Left hindlimb (tissue), 1 donor: ENCODE measurements at regions not wholly inside any gene's neighbourhood (a gene's known extent, or its start where the extent isn't known, plus 50 kb on each side); places are given as distances from the start of the nearest gene placed in this dataset.

Experiments
- DNase-seq: peaks from one replicate; pipeline ENCODE4 v3.0.0-alpha.2; 2018

DNA sequence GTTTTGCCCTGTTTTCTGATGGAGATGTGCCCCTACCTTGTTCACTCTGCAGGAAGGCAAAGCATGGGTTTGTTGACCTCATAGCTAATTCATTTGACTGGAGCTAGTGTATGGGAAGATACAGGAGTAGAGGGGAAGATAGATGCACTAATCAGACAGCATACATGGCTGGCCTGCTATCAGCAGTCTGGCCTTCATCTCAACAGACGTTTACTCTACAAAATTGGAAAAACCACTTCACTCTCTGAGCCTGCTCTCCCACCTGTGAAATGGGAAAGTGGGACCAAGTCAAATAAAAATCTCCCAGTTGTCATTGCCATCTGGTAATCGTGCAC is 235.2 kb upstream of the RAB4A start:
- no peak for DNase-seq

DNA sequence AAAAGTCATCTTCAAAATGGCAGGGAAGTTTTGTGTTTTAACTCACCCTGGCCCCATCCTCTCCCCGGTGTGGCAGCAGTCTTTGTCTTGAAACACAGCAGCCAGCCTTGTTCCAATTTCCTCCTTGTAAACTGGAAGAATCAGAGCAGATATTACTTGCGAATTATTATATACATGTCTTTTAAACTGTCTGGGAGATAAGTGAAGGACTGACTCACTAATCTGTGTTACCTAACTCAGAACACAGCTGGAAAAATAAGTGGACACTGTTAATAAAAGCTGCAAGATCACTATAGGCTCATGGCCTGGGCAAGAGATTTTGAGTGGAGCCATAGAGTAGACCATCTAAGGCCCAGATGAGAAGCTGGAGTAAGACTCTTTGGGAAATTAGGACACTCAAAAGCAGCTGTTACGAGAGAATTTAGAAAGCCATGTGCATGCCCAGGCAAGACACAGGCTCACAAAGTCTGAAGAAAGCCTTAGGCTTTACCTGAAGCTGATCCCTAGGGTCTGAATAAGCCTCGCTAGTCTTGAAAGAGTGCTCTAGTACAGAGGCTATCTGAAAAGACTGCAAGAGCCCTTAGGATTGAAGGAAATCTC is 233.0 kb upstream of the RAB4A start:
- DNase-seq: no peak

- DNase-seq: no peak
Measured at GRCh38 chr1:229040630-229041358, 230.1 kb upstream of the RAB4A start.

DNA sequence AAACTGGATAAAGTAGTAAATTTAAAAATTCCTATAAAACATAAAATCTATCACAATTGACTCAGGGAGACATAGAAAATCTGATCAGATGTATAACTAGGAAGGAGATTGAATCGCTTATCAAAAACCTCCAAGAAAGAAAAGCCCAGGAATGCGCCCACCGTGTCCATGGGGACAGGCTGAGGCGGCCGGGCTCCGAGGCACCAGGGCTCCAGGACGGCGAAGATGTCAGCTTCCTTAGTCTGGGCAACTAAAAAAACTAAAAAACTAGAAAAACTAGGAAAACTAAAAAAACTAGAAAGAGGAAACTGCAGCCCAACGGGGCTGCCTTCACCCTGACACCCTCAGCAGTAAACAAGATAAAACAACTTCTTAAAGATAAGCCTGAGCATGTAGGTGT is 229.0 kb upstream of the RAB4A start:
- no peak for DNase-seq

DNA sequence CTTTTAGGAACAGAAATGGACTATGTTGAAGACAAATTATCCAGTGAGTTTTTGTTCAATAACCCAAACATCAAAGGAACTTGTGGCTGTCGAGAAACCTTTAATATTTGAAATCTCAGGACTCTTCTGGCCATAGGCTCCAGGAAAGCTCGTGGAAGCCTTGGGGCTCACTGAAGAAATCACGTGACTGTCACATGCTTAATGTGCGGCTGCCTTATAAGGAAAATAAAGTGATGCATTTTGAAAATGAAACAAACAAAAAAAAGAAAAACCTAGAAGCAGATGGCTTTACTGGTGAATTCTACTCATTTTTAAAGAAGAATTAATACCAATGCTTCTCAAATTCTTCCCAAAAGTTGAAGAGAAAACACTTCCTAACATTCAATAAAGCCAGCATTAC is 228.4 kb upstream of the RAB4A start:
- DNase-seq: no peak

DNA sequence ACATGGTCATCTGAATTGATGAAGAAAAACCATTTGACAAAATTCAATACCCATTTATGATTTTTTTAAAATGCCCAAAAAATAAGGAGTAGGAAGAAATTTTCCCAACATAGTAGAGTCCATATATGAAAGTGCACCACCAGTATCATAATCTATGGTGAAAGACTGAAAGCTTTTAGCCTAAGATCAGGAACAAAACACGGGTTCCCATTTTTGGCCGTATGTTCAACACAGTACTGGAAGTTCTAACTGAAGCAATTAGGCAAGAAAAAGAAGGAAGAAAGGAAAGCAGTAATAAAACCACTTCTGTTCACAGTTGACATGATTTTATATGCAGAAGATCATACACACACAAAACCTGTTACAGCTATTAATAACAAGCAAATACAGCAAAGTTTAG is 227.8 kb upstream of the RAB4A start:
- no peak for DNase-seq

DNA sequence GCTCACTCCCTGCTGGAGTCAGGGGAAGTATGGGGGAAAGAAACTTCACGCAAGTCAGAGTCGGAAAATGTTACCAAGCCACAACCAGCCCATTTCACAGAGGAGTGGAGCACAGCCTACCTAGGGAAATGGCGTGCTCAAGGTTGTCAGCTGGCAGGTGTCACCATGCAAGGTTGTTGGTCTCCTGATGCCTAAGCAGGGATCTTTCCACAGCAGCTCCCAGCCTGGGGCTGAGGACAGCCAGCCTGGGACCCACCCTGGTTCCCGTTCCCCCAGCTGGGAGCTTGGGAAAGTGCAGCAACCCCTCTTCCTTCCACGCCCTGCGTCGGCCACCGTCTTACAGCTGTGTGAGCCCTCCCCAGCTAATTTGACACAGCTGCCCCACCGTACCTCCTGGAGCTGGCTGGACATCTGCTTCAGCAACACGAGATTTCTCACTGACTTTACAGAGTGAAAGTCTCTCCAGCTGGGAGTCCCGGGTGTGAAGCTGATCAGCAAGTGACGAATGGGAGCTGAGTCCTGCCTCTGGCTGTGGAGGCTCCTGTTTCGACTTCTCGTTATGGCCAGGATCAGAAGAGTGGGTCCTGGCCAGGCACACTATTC is 224.6 kb upstream of the RAB4A start:
- DNase-seq: no peak

GRCh38 chr1:229047161-229047839 is 223.6 kb upstream of the RAB4A start:
- no peak for DNase-seq

GRCh38 chr1:229047840-229048620 is 222.9 kb upstream of the RAB4A start:
- no peak for DNase-seq

DNA sequence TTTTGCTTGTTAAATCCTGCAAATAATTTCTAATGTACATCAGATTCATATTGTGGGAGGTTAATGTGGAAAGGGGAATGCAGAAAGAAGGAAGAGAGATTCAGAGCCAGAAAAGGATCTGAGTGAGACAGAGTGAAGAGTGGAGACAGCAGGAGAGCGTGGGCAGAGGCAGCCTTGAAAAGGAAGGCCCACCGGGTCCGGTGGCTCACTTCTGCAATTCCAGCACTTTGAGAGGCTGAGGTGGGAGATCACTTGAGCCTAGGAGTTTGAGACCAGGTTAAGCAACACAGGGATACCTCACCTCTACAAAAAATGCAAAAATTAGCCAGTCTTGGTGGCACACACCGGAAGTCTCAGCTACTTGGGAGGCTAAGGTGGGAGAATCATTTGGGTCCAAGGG is 222.0 kb upstream of the RAB4A start:
- DNase-seq: no peak

DNA sequence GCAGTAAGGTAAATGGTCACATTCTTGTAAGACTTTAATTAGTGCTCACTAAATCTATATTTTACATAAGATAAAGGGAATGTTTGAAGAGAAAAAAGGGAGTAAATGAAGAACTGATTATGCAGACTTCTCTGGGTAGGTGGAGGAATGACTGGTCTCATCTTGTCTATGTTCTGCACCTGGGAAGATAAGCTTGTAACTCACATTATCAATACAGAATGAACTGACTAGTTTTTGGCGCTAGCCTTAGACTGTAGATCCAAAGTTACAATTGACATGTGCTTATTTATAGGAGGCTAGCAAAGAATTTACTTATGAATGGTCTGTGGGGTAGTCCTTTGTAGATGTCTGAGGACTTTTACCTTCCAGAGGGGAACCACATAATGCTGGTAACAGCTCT is 214.9 kb upstream of the RAB4A start:
- no peak for DNase-seq

GRCh38 chr1:229058111-229058561 is 212.8 kb upstream of the RAB4A start:
- no peak for DNase-seq

- no peak for DNase-seq
Measured at GRCh38 chr1:229058729-229059128, 212.2 kb upstream of the RAB4A start.

- DNase-seq: peak; percentile 69
Measured at GRCh38 chr1:229059671-229060539, 211.0 kb upstream of the RAB4A start.

DNA sequence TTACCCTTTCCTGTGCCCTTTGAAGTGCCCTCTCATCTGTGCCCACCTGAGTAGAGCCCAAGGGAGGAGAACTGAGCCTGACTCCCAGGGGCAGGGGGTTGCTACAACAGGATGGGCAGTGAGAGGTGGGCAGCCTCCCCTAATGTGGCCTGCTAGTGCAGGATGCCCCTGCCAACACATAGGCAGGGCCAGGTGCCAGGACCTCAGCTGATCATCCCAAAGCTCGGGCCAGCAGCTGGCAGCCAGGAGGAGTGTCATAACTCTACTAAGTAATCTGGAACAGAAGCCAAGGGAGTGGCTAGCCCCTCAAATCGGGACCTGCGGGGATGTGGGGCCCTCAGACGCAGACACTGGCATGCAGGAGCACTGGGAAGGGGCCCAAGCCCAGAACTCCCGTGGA is 208.8 kb upstream of the RAB4A start:
- no peak for DNase-seq

GRCh38 chr1:229063154-229063773 is 207.6 kb upstream of the RAB4A start:
- no peak for DNase-seq

GRCh38 chr1:229064320-229065168 is 206.4 kb upstream of the RAB4A start:
- DNase-seq: no peak

GRCh38 chr1:229065613-229066012 is 205.3 kb upstream of the RAB4A start:
- DNase-seq: no peak

DNA sequence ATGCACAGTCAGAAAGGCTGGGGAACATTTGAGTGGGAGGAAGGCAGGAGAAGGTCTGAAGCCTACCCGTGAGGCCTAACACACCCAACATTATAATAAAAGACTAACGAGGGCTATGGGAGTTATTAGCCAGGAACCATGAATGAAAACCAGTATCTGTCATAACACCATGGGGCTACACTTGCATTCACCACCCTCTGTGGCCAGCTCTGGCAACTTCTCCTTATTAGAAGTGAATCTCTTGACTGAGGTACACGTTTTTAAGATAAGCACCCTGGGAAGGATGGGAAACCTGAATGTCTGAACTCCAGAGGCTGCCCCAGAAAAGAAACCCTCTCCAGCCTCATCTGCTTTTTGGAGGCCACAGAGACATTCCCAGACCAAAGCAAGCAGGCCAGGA is 204.3 kb upstream of the RAB4A start:
- DNase-seq: no peak

GRCh38 chr1:229067546-229067945 is 203.4 kb upstream of the RAB4A start:
- DNase-seq: no peak
